Germinal center (tissue), 1 donor: ENCODE measurements at regions not wholly inside any gene's neighbourhood (a gene's known extent, or its start where the extent isn't known, plus 50 kb on each side); places are given as distances from the start of the nearest gene placed in this dataset.
A peak's percentile ranks its signal among the peaks of the same experiment; 100 is the strongest.

ENCODE experiments used
- DNase-seq: peaks from one replicate; pipeline ENCODE4 v3.0.0; 2012; ENCODE audit warnings: mixed read lengths, low spot score

DNA sequence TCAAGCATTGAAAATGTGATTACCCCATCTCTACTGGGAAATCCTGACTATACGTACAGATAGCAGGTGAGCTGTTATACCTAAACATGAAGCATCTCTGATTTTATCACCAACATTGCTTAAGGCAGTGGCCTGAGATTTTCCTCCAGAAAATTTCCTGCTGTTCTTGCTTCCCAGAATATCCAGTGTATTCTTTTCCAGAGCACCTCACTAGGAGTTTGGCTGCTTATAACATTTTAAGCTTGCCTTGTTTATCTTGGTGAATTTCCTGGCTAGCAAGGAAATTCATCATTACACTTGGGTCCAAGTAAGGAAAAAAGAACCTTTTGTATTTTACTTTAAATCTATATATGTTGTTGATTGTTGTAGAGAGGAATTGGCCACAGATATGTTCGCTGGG is 73.0 kb upstream of the CLCN4 start:
- DNase-seq: no peak

DNA sequence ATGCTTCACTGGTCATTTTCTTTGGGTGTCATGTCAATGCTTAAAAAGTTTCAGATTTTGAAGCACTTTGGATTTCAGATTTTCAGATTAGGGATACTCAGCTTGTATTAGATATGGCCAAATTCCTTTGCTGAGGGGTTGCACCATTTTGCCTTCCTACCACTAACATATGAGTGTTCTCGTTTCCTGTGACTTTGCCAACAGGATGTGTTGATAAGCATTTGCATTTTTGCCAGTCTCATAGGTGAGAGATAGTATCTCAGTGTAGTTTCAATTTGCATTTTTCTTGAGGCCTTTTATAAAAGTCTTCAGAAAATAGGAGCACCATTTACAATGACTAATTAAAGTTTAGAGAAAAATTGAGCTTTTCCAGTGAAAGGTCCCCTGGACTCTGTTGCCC is 71.6 kb upstream of the CLCN4 start:
- no peak for DNase-seq

DNA sequence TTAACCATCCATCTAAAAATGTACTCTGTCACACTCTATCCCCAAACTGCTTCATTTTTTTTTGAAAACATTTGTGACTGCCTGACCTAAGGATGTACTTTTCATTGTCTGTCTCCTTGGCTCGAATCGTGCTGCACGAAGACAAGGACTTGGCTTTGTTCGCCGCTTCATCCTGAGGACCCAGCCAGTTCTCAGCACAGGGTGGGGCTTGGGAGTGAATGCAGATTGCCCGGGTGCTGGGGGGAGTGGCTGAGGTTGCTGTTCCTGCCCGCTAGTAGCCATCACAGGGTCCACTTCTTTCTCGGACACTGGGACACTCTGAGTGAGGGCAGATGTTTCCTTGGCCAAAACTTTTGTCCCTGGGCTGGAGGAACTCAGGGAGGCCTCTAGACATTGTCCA is 70.1 kb upstream of the CLCN4 start:
- no peak for DNase-seq

DNA sequence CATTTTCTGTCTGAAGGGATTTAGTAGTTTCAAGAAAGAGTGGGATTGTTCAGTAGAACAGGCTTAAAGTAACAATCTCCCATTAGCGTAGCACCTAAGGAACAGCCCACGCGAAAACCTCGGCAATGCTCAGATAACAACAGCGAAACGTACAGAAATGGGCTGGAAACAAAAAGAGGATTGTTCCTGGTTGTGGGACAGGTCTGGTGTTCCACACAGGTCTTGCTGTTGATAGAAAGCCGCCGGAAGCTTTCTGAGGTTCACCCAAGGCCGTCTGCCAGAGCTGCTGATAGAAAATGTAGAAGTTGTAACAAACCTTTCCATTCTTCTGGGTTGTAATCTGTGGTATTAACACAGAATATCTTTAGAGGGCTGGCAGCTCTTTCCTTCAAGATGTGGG is 69.4 kb upstream of the CLCN4 start:
- no peak for DNase-seq

DNA sequence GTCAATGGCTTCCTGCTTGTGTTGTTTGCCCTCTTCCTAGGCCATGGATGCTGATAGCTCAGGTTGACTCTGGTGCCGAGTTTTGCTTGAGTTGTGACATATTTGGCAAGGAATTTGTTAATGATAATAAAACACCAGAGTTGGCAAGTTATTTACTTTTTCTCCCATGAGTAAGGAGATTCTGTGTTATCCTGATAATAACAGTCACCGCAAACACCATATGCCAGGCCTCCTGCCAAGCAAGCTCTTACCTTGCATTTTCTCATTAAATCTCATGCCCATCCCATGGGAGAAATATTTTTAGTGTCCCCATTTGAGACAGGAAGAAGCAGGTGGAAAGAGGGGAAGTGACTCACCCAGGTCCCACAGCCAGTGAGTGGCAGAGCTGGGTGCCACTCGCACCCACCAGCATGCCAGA is 67.4 kb upstream of the CLCN4 start:
- no peak for DNase-seq

DNA sequence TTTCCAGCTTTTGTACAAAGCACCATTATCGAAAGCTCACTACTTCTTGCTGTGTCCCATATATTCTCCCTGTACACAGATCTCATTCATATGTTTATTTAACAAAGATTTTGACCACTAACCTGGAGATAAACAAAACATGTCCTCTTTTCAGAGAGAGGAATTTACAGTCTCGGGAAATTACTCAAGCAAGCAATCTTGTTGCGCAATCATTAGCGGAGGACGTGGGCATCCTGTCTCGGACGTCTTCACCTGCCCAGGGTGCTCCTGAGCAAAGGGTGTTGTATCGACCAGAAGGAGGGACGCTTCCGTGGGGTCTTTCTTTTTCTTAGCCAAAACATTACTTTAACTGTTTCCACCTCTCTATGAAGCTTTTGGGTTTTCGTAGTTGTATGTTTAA is 66.5 kb upstream of the CLCN4 start:
- DNase-seq: no peak

DNA sequence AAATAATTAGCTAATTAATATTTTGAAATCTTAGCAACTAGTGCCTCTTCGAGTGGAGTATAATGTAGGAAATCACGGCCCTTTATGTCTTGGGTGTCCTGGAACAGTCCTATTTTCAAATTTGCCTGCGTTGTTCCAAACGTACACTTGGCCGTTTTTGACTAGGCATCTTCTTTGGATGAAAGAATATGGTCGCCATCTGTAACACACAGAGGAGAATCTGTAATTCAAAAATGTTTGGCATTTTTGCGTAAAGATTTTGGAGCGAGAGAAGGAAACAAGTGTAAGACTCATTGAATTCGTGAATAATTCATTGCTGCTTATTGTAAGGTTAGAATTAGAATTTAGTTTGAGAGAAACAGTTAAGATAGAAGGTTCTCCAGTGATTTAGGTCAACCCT is 61.5 kb upstream of the CLCN4 start:
- no peak for DNase-seq

DNA sequence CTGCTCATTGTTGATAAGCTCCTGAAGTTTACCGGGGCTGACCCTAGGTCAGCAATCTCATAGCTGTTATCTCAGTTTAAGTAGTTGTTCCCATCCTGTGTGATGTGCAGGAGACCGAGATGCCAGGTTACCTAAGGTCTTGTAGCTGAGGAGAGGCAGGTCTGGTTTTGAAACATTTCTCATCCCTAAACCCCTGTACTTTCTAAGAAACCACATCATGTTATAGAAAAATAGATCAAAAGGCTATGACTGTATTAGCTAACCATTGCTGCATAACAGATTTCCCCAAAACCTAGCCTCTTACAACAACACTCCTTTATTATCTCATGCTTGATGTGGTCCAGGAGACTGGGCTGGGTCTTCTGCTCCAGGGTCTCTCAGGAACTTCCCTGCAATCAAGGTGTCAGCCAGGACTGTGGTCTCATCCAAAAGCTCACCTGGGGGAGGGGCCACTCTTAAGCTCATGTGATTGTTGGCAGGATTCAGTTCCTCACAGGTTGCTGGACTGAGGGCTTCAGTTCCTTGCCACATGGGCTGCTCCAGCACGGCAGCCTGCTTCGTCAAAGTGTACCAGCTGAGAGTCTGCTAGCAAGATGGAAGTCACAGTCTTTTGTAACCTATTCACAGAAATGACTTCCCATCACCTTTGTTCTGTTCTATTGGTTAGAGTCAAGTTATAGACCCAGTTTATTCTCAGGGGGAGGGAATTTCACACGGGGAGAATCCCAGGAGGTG is 60.9 kb upstream of the CLCN4 start:
- no peak for DNase-seq

DNA sequence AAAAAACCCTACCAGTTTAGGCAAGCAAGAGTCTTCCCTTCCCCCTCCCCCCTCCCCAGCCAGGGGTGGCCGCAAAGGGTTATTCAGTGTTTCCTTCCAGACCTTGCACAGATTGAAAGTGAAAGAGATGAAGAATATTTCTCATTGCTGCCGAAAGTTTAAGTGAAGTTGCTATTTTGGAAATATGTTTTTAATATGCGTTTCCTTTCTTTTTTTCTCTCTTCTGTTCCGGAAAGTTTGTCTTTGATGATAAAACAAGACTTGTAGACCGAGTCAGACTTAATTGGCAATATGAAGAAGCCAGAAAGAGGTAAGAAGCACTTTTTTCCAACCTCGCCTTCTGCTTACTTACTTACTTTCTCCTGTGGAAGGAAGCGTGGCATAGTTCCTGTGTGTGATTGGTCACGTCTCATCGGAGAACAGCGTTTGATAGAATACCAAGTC is 58.5 kb upstream of the CLCN4 start:
- DNase-seq: peak; percentile 57

DNA sequence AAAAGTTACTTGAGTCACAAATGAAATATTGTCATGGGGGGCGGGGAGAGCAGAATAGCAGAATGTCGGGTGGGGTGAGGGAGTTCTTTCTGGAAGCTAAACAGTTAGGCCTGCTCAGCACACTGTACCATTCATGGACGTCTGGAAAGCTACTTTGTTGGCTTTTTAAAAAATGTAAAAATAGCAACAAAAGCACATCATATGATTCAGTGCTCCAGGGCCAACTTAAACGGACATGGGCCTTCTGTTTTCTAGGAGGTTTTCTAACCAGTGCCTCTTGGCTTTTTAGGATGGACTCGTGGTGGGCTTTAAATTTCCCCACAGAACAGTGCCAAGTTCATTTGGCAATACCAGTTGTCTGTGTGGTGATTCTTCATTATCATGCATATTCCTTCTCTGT is 57.4 kb upstream of the CLCN4 start:
- DNase-seq: no peak

DNA sequence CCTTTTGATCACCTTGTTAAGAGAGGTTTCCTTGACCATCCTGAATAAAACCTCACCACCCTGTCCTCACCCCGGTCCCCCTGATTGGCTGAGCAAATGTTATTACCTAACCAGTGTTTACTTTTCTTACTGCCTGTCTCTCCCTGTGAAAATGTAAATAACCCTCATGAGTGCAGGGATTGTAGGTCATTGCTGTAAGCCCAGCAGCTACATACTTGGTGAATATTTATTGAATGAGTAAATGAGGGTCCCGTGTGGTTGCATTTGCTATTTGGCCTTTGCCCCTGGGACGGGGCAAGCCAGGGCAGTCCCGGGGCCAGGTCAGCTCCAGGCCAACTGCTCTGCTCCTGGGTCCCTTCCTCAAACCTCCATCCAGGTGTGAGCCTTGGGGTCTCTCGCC is 55.5 kb upstream of the CLCN4 start:
- no peak for DNase-seq

DNA sequence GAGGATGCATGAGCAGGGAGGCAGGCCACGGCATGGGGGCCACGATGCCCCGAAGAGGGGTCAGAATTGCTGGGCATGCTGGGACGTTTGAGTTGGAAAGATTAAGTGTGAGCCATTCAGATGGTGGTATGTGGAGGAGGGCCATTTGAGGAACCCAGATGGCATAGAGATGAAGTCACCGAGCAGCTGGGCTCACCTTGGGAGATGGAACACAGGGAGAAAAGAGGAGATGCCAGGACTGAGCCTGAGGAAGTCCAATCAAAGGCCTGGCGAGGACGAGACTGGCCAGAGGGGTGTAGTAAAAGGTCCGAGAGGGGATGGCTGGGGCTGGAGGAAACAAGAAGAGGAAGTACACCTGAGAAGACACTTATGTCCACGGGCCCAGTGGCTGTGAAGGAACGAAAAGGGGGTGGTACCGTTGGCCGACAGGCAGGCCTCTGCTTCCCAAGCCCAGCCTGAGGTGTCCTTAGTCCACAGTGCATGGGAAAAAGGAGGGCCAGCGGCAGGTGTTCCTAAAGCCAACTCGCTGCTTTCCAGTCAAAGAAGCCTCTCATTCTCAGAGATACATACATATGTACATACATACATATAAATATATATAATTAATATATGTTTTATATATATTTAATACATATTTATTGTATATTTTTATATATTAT is 54.6 kb upstream of the CLCN4 start:
- no peak for DNase-seq

DNA sequence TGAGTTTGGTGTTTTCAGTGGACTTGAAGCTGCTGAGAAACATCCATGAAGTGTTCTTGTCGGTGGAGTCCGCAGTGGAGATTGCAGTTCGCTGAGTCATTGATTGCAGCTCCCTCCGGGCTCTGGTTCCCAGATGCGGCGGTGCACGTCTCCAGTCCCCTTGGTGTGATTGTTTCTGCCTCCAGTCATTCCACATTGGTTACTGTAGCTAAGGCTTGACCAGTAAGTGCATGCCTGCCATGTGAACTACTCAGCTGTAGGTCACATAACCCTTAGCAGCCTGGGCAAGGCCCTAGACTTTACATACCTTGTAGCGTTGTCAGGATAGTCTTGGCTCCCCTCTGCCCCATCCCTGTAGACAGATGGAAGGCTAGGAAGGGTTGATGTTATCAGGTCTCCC is 53.8 kb upstream of the CLCN4 start:
- no peak for DNase-seq

DNA sequence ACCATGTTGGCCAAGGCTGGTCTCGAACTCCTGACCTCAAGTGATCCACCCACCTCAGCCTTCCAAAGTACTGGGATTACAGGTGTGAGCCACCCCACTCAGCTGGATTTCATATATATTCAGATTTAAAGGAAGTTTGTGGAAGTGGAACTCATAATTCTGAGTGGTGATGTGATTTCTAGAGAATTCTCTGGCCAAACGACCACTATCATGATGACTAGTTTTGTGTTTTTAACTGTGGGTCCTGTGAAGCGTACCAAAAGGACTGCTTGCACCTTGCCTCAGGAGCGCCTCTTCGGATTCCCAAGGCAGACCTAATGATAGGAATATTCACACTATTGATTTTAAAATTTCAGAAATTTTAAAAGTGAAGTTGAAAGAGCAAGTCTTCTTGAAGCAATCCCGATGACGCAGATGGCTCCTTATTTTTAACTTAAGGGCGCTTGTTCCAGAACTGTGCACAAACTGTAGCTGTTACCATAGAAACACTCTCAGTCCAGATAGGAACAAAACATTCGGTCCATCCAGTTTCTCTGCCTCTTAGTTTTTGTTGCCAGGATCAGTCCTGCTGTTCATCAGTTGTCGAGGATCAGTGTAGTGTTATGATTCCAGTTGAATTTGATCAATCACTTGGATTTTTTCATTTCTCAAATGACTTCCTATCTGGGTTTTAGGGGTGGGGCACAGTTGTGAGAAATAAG is 51.7 kb upstream of the CLCN4 start:
- DNase-seq: no peak

DNA sequence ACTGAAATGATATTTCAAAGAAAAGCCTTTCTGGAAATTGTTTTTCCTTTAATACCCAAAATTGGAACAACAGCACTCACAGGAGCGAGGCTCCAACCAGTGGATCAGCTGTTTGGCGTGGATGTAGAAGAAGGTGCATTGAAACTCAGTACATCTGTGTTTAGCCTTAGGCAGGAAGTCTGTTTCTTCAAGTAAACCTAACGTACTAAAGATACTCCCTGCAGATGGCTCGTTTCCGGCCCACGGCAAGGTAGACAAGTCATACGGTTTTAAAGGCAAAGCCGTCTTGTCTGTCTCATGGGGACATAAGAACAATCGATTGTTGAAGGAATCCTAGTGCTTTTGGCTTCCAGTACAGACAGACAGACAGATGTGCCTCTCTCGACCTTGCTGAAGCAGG is 50.0 kb upstream of the CLCN4 start:
- DNase-seq: no peak
